Endodermal cell (in vitro differentiated cells): ENCODE measurements at regions not wholly inside any gene's neighbourhood (a gene's known extent, or its start where the extent isn't known, plus 50 kb on each side); places are given as distances from the start of the nearest gene placed in this dataset.
A peak's percentile ranks its signal among the peaks of the same experiment; 100 is the strongest.

ENCODE experiments used
- DNase-seq: peaks from one replicate; pipeline ENCODE4 v3.0.0-alpha.2; 2017
- H3K27ac ChIP-seq: 2 replicates; pipeline ENCODE4 v1.5.1; 2013; ENCODE audit warnings: mild to moderate bottlenecking, low read depth, low read length, moderate library complexity
- H3K27me3 ChIP-seq: 2 replicates; pipeline ENCODE4 v1.6.1; 2013; ENCODE audit warnings: mild to moderate bottlenecking, low read length, moderate library complexity; ENCODE audit not compliant: insufficient read depth, control insufficient read depth, poor library complexity, severe bottlenecking
- H3K36me3 ChIP-seq: 2 replicates; pipeline ENCODE4 v1.7.0; 2013; ENCODE audit warnings: mild to moderate bottlenecking, low read length, moderate library complexity; ENCODE audit not compliant: control insufficient read depth, insufficient read depth
- H3K4me1 ChIP-seq: one replicate; pipeline ENCODE4 v1.7.0; 2013; ENCODE audit warnings: low read length; ENCODE audit not compliant: control insufficient read depth, insufficient read depth
- H3K4me3 ChIP-seq: 2 replicates; pipeline ENCODE4 v1.5.1; 2013; ENCODE audit warnings: mild to moderate bottlenecking, low read length, moderate library complexity
- H3K9ac ChIP-seq: 2 replicates; pipeline ENCODE4 v1.6.1; 2013; ENCODE audit warnings: mild to moderate bottlenecking, low read length, moderate library complexity; ENCODE audit not compliant: poor library complexity, severe bottlenecking; ENCODE audit errors: extremely low read depth
- H3K9me3 ChIP-seq: 2 replicates; pipeline ENCODE4 v1.6.1; 2013; ENCODE audit warnings: mild to moderate bottlenecking, low read length, moderate library complexity; ENCODE audit not compliant: control insufficient read depth
- H3K27ac Mint-ChIP-seq: 2 replicates; pipeline ENCODE4 v1.8.0; 2020; ENCODE audit warnings: mixed read lengths
- H3K27me3 Mint-ChIP-seq: 2 replicates; pipeline ENCODE4 v1.8.0; 2021; ENCODE audit warnings: mild to moderate bottlenecking, mixed read lengths; ENCODE audit not compliant: insufficient read depth
- H3K36me3 Mint-ChIP-seq: 2 replicates; pipeline ENCODE4 v1.8.0; 2020; ENCODE audit warnings: low read depth, mixed read lengths
- H3K4me1 Mint-ChIP-seq: 2 replicates; pipeline ENCODE4 v1.8.0; 2020; ENCODE audit warnings: mixed read lengths
- H3K4me3 Mint-ChIP-seq: 2 replicates; pipeline ENCODE4 v1.8.0; 2020; ENCODE audit warnings: mild to moderate bottlenecking, moderate library complexity, mixed read lengths
- H3K9me3 Mint-ChIP-seq: 2 replicates; pipeline ENCODE4 v1.8.0; 2020; ENCODE audit warnings: mild to moderate bottlenecking, mixed read lengths
- WGBS, 2 experiments: methylation state at CpG; one replicate each; pipeline versions ENCODE4 v1.1.5 to v1.1.7; 2013; ENCODE audit warnings: missing lambda C conversion rate in 2 of 2, mixed read lengths in 1 of 2; ENCODE audit not compliant: insufficient coverage in 1 of 2, insufficient read length in 1 of 2; 5-methylcytosine and 5-hydroxymethylcytosine counted together
- TF ChIP-seq, protein P1 (sequence below): fragments of 200-600 bp; sonication (generic); conservative IDR thresholded peaks from 2 replicates; pipeline ENCODE4 v1.5.0; 2021; ENCODE audit warnings: antibody characterized with exemption, mild to moderate bottlenecking

DNA sequence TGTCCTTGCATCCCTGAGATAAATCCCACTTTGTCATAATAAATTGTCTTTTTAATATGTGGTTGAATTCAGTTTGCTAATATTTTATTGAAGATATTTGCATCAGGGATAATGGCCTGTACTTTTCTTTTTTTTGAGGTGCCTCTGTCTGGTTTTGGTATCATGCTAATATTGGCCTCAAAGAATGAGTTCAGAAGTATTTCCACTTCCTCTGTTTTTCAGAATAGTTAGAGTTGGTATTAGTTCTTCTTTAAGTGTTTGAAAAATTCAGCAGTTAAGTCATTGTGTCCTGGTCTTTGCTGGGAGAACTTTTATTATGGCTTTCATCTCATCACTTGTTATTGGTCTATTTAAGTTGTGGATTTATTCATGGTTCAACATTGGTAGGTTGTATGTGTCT, 464.1 kb upstream of the CRIM1 start:
- Histone ChIP-seq H3K4me1 (no peaks in the 10 kb centered on the region), H3K4me3 (no peak overlapping the region), H3K9me3 (peaks cover 5% of the 10 kb centered on the region), H3K27ac (no peak overlapping the region), H3K27me3 (no peaks in the 10 kb centered on the region), H3K36me3 (no peaks in the 10 kb centered on the region), H3K9ac (no peak overlapping the region)
- peaks cover 9% of the 10 kb centered on the region for H3K9me3 Mint-ChIP-seq
- H3K27ac Mint-ChIP-seq = no peak overlapping the region
- TF ChIP-seq, protein P1, sequence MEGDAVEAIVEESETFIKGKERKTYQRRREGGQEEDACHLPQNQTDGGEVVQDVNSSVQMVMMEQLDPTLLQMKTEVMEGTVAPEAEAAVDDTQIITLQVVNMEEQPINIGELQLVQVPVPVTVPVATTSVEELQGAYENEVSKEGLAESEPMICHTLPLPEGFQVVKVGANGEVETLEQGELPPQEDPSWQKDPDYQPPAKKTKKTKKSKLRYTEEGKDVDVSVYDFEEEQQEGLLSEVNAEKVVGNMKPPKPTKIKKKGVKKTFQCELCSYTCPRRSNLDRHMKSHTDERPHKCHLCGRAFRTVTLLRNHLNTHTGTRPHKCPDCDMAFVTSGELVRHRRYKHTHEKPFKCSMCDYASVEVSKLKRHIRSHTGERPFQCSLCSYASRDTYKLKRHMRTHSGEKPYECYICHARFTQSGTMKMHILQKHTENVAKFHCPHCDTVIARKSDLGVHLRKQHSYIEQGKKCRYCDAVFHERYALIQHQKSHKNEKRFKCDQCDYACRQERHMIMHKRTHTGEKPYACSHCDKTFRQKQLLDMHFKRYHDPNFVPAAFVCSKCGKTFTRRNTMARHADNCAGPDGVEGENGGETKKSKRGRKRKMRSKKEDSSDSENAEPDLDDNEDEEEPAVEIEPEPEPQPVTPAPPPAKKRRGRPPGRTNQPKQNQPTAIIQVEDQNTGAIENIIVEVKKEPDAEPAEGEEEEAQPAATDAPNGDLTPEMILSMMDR = no peak
- no peaks in the 10 kb centered on the region for H3K36me3 Mint-ChIP-seq
- H3K4me1 Mint-ChIP-seq = peaks cover 2% of the 10 kb centered on the region
- H3K27me3 Mint-ChIP-seq = no peaks in the 10 kb centered on the region
- no peak for DNase-seq
- H3K4me3 Mint-ChIP-seq = no peak overlapping the region

DNA sequence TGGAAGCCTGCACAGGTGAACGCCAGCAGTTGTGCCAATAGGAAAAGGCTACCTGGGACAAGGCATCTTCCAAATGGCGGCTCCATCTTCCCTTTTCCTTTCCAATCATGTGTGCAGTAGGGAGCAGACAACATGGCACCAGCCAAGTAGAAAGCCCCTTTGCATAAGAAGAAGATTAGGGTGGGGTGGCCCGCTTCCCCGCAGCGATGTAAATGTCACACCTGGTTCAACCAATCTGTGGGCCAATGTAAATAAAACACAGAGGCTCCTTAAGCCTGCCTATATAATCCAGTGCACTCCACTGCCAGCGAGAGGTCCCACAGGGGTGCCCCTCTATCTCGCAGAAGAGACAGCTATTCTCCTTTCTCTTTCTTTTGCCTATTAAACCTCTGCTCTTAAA, 468.4 kb upstream of the CRIM1 start:
- H3K4me1 ChIP-seq = no peaks in the 10 kb centered on the region
- no peak for DNase-seq
- no peaks in the 10 kb centered on the region for H3K4me1 Mint-ChIP-seq
- no peaks in the 10 kb centered on the region for H3K27me3 Mint-ChIP-seq
- H3K27ac ChIP-seq = no peak overlapping the region
- H3K9me3 ChIP-seq = peaks cover 2% of the 10 kb centered on the region
- H3K27ac Mint-ChIP-seq = no peak overlapping the region
- no peak overlapping the region for H3K4me3 Mint-ChIP-seq
- H3K9ac ChIP-seq = no peak overlapping the region
- TF ChIP-seq, protein P1 = no peak
- H3K36me3 ChIP-seq = no peaks in the 10 kb centered on the region
- H3K9me3 Mint-ChIP-seq = peaks cover 7% of the 10 kb centered on the region
- H3K36me3 Mint-ChIP-seq = no peaks in the 10 kb centered on the region
- no peaks in the 10 kb centered on the region for H3K27me3 ChIP-seq
- no peak overlapping the region for H3K4me3 ChIP-seq
- WGBS, 2 experiments = 91 to 92% methylated on average over 5 to 7 of the region's 7 CpGs

DNA sequence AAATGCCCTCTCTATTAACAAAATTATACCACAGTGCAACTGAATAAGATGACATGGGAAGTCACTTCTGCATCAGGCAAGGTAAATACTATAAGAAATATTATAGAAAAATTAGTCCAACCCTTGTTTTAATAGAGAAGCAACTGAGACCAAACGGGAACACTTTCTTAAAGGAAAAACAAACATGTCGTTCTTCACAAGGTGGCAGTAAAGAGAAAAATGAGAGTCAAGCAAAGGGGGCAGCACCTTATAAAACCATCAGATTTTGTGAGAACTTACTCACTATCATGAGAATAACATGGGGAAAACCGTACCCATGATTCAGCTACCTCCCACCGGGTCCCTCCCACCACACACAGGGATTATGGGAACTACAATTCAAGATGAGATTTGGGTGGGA, 481.7 kb upstream of the CRIM1 start:
- no peaks in the 10 kb centered on the region for H3K36me3 Mint-ChIP-seq
- no peak overlapping the region for H3K9ac ChIP-seq
- H3K9me3 Mint-ChIP-seq = no peaks in the 10 kb centered on the region
- H3K4me1 Mint-ChIP-seq = peaks cover 5% of the 10 kb centered on the region
- H3K27ac ChIP-seq = no peak overlapping the region
- TF ChIP-seq, protein P1 = peak; percentile 60
- H3K4me3 ChIP-seq = no peak overlapping the region
- WGBS, 2 experiments = 88 to 93% methylated on average over 2 to 4 of the region's 4 CpGs
- no peak for DNase-seq
- no peaks in the 10 kb centered on the region for H3K27me3 Mint-ChIP-seq
- H3K4me1 ChIP-seq = no peaks in the 10 kb centered on the region
- H3K27ac Mint-ChIP-seq = no peak overlapping the region
- H3K9me3 ChIP-seq = no peaks in the 10 kb centered on the region
- no peak overlapping the region for H3K4me3 Mint-ChIP-seq
- no peaks in the 10 kb centered on the region for H3K36me3 ChIP-seq
- no peaks in the 10 kb centered on the region for H3K27me3 ChIP-seq
